ENCODE measurements at regions not wholly inside any gene's neighbourhood (a gene's known extent, or its start where the extent isn't known, plus 50 kb on each side); places are given as distances from the start of the nearest gene placed in this dataset.

- DNase-seq, result no peak
These were observed 401.9 kb downstream of the TLE4 start for GRCh38 chr9:79973627-79974026.

More at GRCh38 chr9:79973627-79974026, 401.9 kb downstream of the TLE4 start:
- H3K23ac ChIP-seq (ENCODE audit: insufficient read length, low read depth, low read length), result no peak overlapping the region
- Mint-ChIP-seq H3K27me3 (ENCODE audit: low read depth) (peaks cover 21% of the 10 kb centered on the region), H3K27ac (no peak overlapping the region), H3K4me3 (no peak overlapping the region), H3K4me1 (peaks cover 19 to 26% of the 10 kb centered on the region in 2 experiments), H3K36me3 (ENCODE audit: insufficient read depth in 1 of 3, low read depth in 3 of 3) (no peaks in the 10 kb centered on the region), H3K9me3 (no peaks in the 10 kb centered on the region)
- no peaks in the 10 kb centered on the region for H3K79me2 ChIP-seq (ENCODE audit: insufficient read depth, low read length)
- H4K20me1 ChIP-seq (ENCODE audit: control insufficient read depth, insufficient read depth, insufficient read length), result no peaks in the 10 kb centered on the region
- H3K9ac ChIP-seq (ENCODE audit: extremely low read depth, insufficient read length, low read length), result no peak overlapping the region
- no peak overlapping the region for H4K8ac ChIP-seq (replicated peaks; ENCODE audit: insufficient read length, low read depth, low read length)
- no peak overlapping the region for H3K4ac ChIP-seq (ENCODE audit: low read depth, low read length)
- no CpG with 5 or more reads among the region's 3 CpGs for WGBS (ENCODE audit: extremely low coverage, insufficient read length, low lambda C conversion rate)
- no peak overlapping the region for H2BK12ac ChIP-seq (ENCODE audit: insufficient read length, low read depth, low read length)
- H3K4me1 ChIP-seq (ENCODE audit: insufficient read depth, low read length), result peaks cover 4% of the 10 kb centered on the region; the same call in 1 of the 2 replicates
- no peaks in the 10 kb centered on the region for H3K9me3 ChIP-seq (ENCODE audit: control insufficient read depth, low read depth, low read length)
- no peak overlapping the region for H3K27ac ChIP-seq (ENCODE audit: insufficient read length, low read depth, low read length)
- H3K14ac ChIP-seq (ENCODE audit: insufficient read depth, low read length), result no peak overlapping the region
- no peaks in the 10 kb centered on the region for H3K23me2 ChIP-seq (ENCODE audit: insufficient read length, low read depth, low read length, poor library complexity, severe bottlenecking)
- H4K5ac ChIP-seq (ENCODE audit: insufficient read length, low read depth, low read length), result no peak overlapping the region
- no peak overlapping the region for H2AFZ ChIP-seq (ENCODE audit: low read length)
- H3K79me1 ChIP-seq (ENCODE audit: insufficient read depth, low read depth, low read length, poor library complexity, severe bottlenecking), result no peaks in the 10 kb centered on the region
- no peak overlapping the region for H2BK120ac ChIP-seq (ENCODE audit: low read depth, low read length, poor library complexity, severe bottlenecking)
- H2BK15ac ChIP-seq (ENCODE audit: low read depth, low read length), result no peak overlapping the region
- no peak overlapping the region for H2AK5ac ChIP-seq (ENCODE audit: insufficient read length, low read length)
- H3K4me2 ChIP-seq (ENCODE audit: insufficient read depth, insufficient read length, low read length), result no peak overlapping the region
- H4K91ac ChIP-seq (ENCODE audit: insufficient read length, low read depth, low read length), result no peak overlapping the region
- H3T11ph ChIP-seq (ENCODE audit: low read length), result no peak overlapping the region
- H3K56ac ChIP-seq (ENCODE audit: insufficient read length, low read depth, low read length), result no peak overlapping the region
- H3K27me3 ChIP-seq (ENCODE audit: insufficient read depth, low read length), result no peaks in the 10 kb centered on the region
- H2BK5ac ChIP-seq (ENCODE audit: insufficient read length, low read length), result no peak overlapping the region
- no peak overlapping the region for H2BK20ac ChIP-seq (ENCODE audit: low read depth, low read length, poor library complexity, severe bottlenecking)
- H3K18ac ChIP-seq (ENCODE audit: insufficient read length, low read depth, low read length), result no peak overlapping the region
- no peak for TF ChIP-seq CTCF (conservative IDR thresholded peaks at IDR 0.05)

Data from H9 (cell line).